Central memory CD4-positive, alpha-beta T cell (primary cell): ENCODE measurements at regions not wholly inside any gene's neighbourhood (a gene's known extent, or its start where the extent isn't known, plus 50 kb on each side); places are given as distances from the start of the nearest gene placed in this dataset.
"Not testable (repeated sequence)": the region's sequence is repeated elsewhere in the genome, so short reads cannot be mapped to it uniquely, and the experiment has no call there.

Experiments used
- DNase-seq: peaks from one replicate; pipeline ENCODE4 v3.0.0; 2022

DNA sequence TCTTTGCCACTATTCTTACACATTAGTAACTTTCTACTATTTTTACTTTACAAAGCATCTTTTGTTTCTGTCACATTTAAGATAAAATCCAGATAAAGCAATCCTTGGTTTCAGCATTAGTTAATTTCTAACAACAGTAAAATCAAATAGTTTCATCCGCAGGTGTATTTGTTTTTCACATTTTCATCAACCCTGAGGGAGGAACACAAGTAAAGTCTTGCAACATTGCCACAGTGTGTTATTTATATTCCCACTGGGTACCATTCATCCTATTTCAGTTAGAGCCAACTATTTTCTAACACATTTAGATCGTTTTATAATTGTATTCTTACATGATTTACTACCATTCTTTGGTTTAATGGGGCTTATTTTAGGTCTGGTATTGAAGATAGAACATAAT lies 908.7 kb upstream of the CITED2 start:
- no peak for DNase-seq

DNA sequence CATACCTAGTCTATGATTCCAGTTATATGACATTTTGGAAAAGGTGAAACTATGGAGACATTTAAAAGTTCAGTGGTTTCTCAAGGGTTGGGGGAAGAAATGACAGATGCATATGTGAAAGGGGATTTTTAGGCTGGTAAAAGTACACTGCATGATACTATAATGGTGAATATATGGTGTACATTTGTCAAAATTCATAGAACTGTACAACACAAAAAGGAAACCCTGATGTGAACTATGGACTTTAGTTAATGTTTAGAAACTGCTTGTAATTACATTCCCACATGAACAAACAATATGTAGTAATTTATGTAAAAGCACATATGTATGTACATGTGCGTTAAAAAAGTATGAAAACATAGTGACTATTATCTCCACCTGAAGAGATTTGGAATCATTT lies 907.3 kb upstream of the CITED2 start:
- DNase-seq = no peak

DNA sequence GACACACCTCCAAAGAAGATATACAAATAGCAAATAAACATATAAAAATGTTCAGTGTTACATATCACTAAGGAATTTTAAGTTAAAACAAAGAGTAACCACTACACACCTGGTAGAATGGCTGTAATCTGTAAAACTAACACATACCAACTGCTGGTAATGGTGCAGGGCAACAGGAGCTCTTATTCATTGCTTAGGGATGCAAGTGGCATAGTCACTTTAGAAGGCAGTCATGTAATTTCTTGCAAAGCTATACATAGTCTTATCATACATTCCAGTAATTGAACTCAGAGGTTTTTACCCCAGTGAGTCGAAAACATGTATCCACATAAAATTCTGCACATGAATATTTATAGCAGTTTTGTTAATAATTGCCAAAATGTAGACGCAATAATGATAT lies 906.8 kb upstream of the CITED2 start:
- DNase-seq = no peak

DNA sequence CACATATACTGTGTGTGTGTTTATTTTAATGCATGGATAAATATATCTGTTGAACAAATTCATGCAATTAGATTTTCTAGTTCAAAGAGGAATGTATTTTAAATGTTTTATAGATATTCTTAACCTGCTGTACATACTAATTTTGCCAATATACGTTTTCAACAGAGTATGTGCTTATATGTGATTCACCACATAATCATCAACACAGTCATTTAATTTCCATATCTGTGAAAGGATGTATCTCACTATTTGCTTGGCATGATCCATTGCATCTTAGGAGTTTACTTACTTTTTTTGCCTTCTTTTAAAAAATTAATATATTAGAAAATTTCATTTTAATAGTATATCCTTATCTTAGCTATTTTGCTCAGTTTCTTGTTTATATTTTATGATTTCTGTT lies 902.3 kb upstream of the CITED2 start:
- DNase-seq = no peak

DNA sequence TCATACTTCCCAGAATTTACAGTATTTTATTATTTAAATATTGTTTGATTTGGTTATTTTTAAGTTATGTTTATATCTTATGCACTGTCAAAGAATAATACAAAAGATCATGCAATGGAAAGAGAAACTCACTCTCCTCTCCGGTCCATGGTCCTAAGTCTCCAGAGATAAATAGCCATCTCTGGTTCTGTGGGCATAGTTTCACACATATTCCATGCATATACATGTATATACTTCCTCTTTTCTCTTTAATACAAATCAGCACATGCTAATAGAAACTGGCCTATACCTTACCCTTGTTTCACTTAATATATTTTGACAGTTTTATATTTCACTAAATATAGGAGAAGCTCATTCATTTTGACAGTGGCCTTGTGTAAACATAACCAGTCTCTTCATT lies 901.7 kb upstream of the CITED2 start:
- DNase-seq = no peak

DNA sequence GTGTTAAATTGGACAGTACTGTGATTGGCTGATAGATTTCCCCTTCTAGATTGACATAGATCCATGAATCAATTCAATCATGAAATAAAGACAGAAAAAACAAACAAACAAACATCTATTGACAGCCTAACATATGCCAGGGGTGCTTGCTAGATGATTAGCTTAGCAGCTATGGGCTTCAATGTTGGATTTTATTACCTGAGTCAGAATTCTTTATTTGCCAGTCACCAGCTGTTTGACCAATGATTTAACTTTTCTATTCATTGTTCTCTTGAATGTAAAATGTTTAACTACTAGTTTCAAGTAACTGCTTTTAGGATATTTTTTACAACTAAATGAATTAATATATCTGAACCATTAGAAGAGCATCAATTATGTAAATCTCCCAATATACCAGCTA lies 901.3 kb upstream of the CITED2 start:
- no peak for DNase-seq

DNA sequence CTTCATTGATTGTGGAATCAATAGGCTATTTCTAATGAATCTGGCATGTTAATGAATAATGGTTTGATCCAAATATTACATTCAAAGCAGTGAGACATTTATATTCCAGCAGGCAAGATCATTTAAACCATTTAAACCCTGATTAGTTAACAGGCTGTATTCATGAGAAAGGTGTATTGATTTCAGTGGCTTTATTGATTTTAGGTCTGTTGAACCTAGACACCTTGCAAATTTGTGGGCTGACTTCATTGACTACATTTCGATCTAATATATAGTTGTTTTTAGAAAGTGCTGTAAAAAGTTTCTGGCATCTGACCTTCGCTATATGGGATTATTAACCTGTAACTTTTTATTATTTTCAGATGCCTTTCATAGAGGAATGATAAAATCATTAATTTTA lies 900.1 kb upstream of the CITED2 start:
- no peak for DNase-seq

DNA sequence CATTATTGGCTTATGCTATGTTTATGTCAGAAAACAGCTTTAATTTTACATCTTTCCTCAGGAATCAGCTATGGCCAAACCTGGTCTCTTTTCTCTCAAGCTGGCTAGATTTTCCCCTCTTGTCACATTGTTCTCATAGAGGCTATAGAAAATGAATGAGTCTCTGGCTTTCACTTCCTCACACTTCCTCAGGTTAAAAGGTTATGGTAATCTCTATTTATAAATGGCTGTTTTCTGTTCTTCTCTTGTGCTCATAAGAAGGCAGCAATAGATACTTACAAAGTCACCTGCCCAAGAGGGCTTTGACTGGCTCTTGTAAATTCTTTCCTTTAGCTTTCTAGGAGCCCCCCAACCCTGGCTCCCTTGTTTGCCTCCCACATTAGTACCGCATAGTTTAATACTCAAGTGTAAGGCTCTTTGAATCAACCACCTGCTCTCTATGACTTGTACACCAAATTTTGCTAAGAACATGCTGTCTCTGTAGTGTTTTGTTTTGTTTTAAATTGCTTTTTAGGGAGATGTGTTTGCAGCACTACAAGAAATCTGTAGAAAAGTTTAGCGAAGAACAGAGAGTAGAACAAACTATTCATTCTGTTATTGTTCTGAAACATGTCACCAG lies 897.4 kb upstream of the CITED2 start:
- DNase-seq = no peak

DNA sequence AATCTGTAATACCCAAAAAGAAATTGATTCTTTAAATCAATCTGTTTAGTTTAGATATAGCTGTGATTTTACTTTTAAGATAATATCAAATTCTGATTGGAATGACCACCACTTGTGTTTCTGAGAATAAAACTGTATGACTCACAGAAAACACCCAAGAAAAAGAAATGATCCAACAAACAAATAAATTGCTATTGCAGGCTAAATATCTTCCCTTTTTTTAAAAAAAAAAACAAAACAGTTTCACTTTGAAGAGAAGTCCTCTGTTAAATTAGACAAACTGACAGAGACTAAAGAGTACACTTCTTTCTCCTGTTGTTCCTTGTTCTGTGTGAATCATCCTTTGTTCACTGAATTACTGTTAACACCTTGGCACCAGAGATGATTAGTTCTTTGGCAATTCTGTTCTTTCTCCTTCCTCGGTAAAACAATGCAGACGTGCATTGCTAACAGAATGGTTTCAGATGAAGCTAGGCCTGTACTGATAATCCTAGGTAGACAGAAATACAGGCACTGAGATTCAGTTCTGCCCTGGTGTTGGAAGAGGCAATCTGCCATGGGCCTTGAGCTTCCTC lies 895.2 kb upstream of the CITED2 start:
- no peak for DNase-seq

DNA sequence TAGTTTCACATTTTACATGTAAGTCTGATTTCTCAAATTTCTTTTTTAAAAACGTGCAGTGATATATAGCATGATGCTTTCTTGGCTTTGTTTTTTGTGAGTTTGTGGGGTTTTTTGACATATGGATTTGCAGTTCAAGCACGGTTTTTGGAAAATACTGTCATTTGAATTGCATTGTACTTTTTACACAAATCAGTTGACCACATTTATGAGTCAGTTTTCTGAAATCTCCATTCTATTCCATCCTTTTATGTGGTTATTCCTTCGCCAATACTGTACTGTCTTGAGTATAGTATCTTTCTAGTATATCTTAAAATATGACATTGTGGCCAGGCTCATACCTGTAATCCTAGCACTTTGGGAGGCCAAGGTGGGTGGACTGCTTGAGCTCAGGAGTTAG lies 890.0 kb upstream of the CITED2 start:
- DNase-seq = no peak

DNA sequence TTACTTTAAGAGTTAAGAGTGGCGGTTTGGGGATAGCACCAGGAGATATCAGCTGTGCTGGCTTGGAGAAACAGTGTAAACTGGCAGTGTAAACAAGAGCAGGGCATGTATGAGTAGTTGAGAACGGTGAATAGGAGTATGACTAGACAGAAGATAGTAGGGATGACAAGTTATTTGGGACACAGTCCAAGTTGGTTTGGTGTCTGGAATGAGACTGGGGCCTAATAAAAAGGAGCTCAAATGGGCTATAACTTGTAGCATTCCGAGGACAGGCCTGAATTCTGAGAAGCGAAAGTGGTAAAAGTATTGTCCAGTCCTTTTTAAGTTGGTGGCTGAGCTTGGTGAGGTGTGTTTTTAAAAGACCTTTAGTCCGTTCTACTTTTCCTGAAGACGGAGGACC lies 883.9 kb upstream of the CITED2 start:
- DNase-seq = not testable (repeated sequence)

DNA sequence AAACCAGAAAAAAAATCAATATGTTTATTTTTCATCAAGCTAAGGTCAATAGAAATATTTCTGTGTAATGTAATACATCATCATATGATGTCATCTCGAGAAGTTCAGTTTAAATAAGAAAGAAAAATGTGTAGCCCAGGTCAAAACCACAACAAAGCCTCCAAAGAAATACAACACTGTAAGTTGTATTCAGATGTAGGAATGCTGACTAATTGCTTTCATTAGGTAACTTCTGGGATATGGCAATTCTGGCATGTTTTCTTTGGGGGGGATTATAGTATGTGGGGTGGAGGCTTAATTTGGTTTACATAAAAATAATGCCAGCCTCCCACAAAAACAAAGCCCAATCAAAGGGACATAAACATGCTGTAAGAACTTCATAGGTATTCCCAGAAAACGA lies 881.8 kb upstream of the CITED2 start:
- no peak for DNase-seq

DNA sequence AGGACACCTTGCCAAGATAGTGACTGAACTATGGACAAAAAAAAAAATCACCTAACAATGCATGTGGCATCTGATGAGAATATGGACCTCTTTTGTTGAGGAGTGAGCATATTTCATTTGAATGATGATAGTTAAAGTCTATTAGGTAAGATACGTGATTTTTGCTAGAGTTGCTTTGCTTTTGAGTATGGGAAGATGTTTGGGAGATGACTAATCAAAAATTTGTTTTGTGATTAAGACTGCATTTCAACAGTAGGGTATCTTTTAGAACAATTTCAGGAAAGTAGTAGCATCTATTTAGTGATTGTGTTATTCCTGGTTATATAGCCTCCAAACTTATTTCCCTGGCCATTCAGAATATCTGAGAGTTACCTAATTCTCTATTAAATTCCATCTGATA lies 878.6 kb upstream of the CITED2 start:
- no peak for DNase-seq

DNA sequence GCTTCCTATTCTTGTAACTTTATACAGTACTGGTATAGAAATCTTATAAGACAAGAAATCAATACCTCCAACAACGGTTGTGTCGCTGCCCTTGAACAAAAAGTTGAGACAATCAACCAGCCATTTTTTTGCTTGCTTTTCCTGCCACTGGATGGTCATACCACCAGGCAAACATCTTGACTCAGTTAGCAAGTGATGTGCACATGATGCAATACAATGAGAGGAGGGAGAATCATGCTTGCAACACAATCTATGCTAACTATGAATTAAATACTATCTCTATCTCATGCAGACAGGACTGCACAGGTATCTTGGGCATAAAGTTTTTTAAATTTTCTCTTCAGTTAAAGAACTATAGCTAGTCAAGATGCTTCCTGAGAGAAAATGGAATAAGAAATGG lies 877.7 kb upstream of the CITED2 start:
- no peak for DNase-seq

DNA sequence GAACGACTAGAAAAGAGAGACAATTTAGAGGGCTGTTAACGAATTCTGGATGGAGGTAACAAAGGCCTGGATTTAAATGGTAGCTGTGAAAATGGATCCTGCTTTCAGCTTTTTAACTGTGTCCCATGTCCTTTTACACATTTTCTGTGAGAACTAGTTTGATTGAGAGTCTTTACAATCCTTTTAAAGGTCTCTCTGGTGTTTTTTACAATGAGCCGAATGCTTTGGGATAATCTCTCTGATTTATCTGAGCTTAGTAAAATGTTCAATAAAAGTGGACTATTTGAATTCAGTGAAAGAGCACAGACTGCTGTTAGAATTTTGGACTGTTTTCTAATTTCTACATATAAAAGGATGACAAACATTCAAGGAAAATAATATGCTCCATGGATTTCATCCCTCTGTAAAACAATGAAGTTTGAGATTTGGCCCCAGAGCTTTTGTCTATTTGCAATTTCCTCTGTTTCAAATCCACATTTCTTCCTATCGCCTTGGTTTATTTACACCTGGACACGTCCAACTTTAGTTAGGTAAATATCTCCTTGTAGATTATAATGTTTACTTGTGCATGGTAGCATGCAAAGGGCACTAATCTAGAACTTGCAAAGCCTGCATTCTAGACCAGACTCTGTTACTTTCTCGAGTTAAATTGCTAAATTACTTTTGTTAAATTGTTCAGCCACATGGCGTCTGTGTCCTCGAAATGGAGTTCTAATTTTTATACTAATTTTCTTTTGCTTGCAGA lies 871.0 kb upstream of the CITED2 start:
- DNase-seq = no peak

DNA sequence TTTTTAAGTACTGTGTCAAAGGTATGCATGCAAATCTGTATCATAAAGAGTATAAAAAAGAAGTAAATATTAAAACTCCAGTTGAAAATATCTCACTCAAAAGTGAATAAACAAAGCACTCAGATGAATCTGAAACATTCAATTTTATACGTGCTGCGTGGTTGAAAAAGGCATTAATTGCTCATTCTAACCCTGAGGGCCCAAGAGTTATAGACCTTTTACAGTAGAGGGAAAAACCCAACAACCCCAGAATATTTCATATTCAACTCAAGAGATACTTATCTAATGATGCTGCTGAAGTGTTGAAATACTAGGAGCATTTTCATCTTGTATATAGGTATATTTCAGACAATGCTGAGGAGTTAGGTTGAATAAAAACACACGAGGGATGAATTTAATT lies 862.8 kb upstream of the CITED2 start:
- DNase-seq = no peak

DNA sequence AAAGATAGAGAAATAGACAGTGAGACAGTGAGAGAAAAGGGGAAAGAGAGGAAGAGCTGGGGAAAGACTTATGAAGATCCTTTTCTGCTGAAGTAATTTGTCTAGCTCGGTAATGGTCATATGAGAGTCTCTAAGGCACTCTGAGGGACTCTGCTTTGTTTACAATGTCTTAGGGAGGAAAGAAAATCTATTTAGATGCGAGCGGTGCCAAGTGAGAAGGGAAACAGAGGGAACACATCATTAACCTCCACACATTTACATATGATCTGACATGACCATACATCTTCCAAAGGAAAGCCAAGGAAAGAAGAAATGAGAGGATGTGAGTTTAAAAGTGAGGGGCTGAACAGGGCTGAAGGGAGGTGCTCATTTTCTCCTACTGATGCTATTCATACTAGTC lies 862.3 kb upstream of the CITED2 start:
- no peak for DNase-seq

DNA sequence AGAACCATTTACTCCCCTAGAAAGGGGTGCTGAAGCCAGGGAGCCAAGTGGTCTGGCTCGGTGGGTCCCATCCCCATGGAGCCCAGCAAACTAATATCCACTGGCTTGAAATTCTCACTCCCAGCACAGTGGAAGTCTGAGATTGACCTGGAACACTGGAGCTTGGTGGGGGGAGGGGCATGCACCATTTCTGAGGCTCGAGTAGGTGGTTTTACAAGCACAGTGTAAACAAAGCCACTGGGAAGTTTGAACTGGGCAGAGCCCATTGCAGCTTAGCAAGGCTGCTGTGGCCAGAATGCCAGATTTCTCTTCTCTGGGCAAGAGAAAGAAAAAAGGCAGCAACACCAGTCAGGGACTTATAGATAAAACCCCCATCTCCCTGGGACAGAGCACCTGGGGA lies 855.8 kb upstream of the CITED2 start:
- no peak for DNase-seq

DNA sequence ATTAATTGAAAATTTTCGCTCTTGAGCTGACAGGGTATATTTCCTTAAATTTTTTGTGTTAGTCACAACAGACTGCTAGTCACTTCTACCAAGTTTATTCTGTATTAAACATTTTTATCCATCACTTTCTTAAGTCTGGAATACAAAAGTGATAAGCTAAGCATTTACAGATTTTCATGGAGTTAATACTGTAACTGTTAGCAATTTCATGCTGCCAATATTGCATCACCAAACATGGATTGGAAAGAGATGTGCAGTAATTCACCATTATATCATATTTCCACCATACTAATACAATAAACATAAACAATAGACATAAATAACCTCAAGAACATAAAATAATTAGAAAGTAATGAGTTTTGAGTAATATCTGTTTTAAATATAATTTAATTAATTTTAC lies 854.0 kb upstream of the CITED2 start:
- DNase-seq = no peak

DNA sequence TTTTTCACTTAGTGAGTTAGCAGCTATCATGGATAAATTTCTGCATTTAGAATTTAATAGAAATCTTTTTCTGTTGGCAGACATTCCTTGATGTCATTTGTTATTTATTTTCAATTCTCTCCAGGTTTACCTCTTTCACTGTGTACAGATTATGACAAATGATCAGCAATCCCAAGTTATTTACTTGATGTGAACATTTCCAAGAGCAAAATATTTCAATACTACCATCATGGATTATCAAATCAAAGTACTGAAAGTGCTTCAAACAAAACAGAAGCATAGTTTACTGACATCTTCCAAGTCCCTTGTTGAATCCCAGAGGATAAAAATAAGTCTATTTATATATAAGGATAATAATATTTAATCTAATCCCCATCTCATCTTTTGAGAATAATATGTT lies 852.2 kb upstream of the CITED2 start:
- no peak for DNase-seq

DNA sequence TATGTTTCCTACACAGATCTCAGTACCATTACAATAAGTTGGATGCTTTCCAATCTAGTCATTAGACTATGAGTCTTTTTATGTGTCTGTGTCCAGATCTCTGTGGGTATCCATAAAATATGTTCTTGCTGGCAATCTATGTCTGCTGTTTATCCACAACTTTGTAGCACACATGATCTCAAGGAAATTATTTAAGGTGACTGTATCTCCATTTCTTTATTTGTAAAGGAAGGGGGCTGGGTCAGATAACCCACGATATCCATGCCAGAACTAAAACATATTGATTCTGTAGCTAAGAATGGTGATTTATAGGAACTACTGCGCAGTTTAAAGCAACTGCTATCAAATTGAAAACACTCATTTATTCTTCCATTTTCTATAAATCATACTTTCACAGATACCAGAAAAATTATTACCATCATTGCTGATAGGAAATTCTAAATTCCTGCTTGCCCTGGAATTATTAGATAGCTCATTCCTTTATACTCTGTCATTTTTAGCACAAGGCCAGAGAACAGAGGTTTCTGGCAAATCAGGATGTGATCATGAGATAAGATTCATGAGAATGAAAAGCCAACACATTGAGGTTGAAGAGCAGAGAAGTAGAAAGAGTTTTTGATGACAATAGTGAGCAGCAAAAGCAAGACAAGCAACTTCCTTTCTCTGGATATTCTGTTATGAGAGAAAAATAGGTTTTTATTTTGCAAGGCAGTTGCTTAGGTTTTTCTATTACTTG lies 851.4 kb upstream of the CITED2 start:
- DNase-seq = no peak

DNA sequence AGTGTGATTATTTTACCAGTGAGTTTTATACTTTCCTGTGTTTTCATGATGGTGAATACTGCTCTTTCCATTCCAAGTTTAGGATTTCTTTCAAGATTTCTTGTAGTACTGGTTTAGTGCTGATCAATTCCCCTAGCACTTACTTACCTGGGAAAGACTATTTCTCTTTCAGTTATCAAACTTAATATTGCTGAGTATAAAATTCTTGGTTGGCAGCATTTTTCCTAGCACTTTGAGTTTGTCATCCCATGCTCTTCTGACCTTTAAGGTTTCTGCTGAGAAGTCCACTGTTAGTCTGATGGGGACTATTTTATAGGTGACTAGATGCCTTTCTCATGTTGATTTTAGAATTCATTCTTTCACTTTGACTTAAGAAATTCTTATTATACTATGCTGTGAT lies 842.8 kb upstream of the CITED2 start:
- no peak for DNase-seq

DNA sequence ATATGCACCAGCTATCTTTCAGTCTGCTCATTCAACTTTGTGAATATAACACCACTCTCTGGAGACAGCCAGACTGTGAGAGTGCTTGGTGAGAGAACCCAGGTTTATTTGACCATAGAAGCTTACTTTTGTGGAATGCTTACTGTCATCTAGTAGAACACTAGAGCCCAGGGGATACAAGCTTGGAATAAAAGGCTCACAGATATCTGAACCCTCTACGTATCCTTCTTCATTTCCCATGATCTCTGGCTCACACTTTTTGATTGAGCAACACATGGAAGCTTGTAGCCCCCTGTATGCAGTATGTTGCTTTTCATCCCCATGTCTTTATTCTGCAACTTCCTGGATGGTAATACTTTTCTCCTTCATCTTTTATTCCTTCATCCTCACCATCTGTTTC lies 835.3 kb upstream of the CITED2 start:
- no peak for DNase-seq

DNA sequence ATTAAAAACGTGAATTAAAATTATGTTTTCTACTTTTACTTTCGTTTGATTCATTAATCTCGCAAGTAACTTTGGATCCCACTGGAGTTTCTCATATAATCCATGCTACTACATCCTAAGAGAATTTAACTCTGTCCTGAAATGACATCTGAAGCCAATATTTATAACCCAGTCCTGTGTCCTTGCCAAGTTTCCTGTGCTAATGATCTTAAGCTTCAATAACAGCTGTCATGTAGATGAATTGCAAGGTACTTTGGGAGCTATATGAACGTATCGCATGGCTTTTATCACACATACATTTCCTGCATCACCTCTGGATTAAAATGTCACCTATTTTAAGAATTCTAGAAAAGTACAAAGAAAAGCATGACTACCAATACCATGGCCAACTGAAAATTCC lies 833.8 kb upstream of the CITED2 start:
- DNase-seq = no peak
